Stimulated activated CD4-positive, alpha-beta T cell treated with anti-CD3 and anti-CD28 coated beads, Interleukin-15, amount 100 ng/mL, for 24 hours (primary cell): ENCODE measurements at regions not wholly inside any gene's neighbourhood (a gene's known extent, or its start where the extent isn't known, plus 50 kb on each side); places are given as distances from the start of the nearest gene placed in this dataset.
"Not testable (repeated sequence)": the region's sequence is repeated elsewhere in the genome, so short reads cannot be mapped to it uniquely, and the experiment has no call there.

ENCODE experiments used
- DNase-seq: peaks from one replicate; pipeline ENCODE4 v3.0.0-alpha.2; 2020

DNA sequence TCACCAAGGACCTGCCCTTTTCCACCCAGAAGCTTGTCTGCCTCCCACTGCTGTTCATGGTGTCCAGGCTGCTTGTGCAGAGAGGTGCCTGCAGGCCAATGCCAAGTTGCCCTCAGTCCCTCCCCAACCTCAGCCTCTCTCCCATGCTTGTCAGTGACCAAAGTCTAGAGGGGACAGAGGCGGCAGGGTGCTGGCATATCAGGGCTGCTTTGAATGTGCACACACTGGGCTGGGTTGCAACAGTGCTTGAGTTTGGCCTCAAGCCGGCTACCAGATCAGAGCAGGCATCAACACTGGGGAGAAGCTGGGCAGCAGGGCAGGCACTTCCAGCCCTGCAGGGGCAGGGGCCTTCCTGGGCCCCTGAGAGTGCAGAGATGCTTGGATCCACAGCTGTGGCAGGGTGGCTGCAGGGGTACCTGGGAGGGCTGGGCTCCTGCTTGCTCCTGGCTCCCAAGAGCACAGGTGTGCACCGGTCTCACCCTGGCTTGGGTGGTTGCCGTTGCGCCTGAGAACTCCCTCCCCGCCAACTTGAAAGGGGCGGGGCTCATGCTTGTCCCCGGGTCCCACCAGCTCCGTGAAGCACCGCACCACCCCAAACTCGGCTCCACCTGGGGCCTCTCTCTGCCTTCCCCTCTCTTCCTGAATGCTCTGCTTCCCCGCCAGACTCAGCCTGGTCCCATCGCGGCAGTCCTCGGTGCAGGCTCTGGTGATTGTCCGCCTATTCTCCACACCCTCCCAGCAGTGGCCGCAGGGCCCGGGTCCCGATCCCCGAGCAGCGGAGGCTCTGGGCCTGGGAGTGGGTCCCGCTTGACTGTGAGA lies 1681.9 kb upstream of the ADGRL3 start:
- no peak for DNase-seq

GRCh38 chr4:59525885-59526284 lies 1674.2 kb upstream of the ADGRL3 start:
- no peak for DNase-seq

- no peak for DNase-seq
Observed at GRCh38 chr4:59535541-59535940, 1664.6 kb upstream of the ADGRL3 start.

GRCh38 chr4:59536428-59536827 lies 1663.7 kb upstream of the ADGRL3 start:
- DNase-seq: no peak

- no peak for DNase-seq
Observed at GRCh38 chr4:59537246-59537886, 1662.8 kb upstream of the ADGRL3 start.

DNA sequence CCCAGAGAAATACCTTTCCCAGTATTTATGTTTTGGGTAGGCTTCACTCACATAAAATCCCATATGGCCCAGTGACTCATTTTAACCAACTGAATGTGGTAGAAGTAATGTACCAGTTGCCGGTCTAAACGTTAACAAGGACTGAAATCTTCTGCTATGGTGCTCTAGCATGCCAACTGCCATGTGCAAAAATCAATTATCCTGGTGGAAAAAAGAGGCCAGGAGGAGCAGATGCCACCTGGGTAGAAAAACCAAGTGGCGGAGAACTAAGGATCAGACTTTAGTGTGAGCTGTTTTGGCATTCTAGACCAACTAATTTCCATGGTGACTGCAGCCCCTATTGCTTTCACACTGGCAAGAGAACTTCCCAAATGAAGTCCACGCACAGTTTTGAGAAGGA lies 1660.7 kb upstream of the ADGRL3 start:
- no peak for DNase-seq

DNA sequence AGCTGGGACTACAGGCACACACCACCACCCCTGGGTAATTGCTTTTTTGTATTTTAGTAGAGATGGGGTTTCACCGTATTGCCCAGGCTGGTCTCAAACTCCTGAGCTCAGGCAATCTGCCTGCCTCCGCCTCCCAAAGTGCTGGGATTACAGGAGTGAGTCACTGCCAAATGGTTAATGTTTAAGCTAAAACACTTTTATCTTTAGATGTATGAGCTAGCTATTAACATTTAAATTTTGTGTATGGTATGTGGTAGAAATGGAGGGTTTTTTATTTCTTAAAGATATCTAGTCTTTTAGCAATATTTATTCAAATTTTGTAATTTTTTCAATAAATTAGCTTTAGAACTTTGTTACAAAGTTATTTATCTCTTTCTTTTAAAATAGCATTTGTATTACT lies 1659.8 kb upstream of the ADGRL3 start:
- no peak for DNase-seq

- DNase-seq: no peak
Observed at GRCh38 chr4:59553063-59553720, 1646.9 kb upstream of the ADGRL3 start.

DNA sequence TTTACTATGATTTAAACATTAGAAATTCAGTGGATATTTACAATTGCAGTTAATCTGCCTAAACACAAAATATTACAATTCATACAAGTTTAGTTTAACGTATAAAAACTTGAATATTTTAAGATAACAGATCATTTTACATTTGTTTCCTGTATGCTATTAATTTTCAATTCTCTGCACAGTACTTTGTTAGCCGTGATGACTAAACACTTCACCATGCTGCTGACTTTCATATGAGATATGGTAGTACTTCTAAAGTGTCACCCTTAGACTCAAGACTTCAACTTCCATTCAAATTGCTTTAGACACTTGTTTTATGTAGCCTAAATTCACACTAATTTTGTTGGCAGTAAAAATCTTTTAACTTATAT lies 1646.4 kb upstream of the ADGRL3 start:
- no peak for DNase-seq

- DNase-seq: not testable (repeated sequence)
Observed at GRCh38 chr4:59556191-59556590, 1643.9 kb upstream of the ADGRL3 start.

- not testable (repeated sequence) for DNase-seq
Observed at GRCh38 chr4:59560141-59560648, 1639.9 kb upstream of the ADGRL3 start.

DNA sequence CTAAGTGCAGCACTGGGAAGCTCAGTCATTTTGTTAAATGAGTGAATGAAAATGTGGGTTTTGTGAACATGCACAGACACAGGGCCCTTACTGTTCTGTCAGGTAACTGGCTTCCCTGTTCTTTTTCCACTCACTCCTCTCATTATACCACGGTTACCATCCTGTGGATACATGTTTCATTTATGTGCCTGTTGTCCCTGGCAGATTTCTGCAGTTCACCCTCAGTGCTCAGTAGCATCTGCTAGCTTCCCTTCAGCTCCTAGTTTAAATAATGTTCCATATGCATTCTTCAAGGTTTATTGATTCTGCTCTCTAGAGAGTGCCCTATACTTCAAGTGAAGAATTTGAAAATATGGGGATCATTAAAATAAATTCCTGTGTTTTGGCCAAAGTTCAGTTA lies 1634.3 kb upstream of the ADGRL3 start:
- DNase-seq: no peak

- no peak for DNase-seq
Observed at GRCh38 chr4:59570860-59571476, 1629.2 kb upstream of the ADGRL3 start.

GRCh38 chr4:59571805-59572430 lies 1628.2 kb upstream of the ADGRL3 start:
- DNase-seq: no peak

DNA sequence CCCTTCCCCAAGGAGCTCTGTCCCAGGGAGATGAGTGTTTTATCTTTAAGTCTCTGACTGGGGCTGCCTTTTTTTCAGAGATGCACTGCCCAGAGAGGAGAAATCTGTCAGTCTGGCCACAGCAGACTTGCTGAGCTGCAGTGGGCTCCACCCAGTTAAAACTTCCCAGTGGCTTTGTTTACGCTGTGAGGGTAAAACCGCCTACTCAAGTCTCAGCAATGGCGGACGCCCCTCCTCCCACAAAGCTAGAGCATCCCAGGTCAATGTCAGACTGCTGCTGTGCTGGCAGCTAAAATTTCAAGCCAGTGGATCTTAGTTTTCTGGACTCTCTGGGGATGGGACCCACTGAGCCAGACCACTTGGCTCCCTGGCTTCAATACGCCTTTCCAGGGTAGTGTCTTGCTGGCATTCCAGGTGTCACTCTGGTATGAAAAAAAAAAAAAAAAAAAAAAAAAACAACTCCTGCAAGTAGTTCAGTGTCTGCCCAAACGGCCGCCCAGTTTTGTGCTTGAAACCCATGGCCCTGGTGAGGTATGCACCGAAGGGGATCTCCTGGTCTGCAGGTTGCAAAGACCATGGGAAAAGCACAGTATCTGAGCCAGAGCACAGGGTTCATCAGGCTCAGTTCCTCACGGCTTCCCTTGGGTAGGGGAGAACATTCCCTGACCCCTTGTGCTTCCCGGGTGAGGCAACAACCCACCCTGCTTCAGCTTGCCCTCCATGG lies 1616.1 kb upstream of the ADGRL3 start:
- no peak for DNase-seq

GRCh38 chr4:59597536-59598329 lies 1602.4 kb upstream of the ADGRL3 start:
- DNase-seq: no peak

DNA sequence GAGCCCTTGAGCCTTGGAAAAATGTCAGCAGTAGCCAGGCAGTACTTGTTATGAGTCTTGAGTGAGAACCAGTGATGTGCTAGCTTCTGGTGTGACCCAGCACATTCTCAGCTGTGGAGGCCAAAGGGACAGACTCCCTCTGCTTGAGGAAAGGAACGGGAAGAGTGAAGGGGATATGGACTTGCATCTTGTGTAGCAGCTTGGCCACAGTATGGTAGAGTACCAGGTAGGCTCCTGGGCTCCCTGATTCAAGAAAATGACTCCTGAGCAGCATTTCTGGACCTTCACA lies 1601.9 kb upstream of the ADGRL3 start:
- no peak for DNase-seq

GRCh38 chr4:59608466-59608865 lies 1591.7 kb upstream of the ADGRL3 start:
- DNase-seq: no peak

DNA sequence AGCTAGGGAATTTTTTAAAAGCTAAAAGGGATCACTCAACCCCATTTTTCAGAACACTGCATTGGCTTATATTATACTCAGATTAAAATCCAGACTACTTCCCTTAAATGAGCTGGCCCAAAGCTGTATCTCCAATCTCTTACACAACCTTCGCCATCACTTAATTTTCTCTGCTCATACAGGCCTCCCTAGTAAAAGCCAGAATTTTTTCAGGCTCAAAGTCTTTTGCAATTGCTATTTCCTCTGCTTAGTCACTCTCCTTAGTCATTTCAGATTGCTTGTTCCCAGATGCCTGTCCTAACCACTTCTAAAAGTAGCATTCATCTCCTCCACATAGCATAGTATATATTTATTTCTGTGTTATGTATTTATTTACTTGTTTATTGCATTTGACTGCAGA lies 1587.9 kb upstream of the ADGRL3 start:
- DNase-seq: no peak

- DNase-seq: no peak
Observed at GRCh38 chr4:59615316-59615715, 1584.8 kb upstream of the ADGRL3 start.

- no peak for DNase-seq
Observed at GRCh38 chr4:59629348-59629747, 1570.8 kb upstream of the ADGRL3 start.

GRCh38 chr4:59630235-59630634 lies 1569.9 kb upstream of the ADGRL3 start:
- DNase-seq: no peak
